HCT116 (cell line): ENCODE measurements at regions not wholly inside any gene's neighbourhood (a gene's known extent, or its start where the extent isn't known, plus 50 kb on each side); places are given as distances from the start of the nearest gene placed in this dataset.

Source experiments
- ATAC-seq: fragments of 200-7000 bp; cut with Tn5 transposase; 2 replicates; pipeline ENCODE4 v1.9.1; 2020; ENCODE audit warnings: mild to moderate bottlenecking, moderate library complexity
- BruUV-seq: library from RNA; stranded (reverse); fragments of 400-500 nt; replicated peaks from 2 replicates; lab custom pipeline; 2021; lab: Mats Ljungman, UMichigan
- CTCF ChIA-PET: fragments of 300-600 bp; sonication (Branson Sonifier 250); formaldehyde crosslinking; loops from one replicate; lab custom pipeline; 2021; ENCODE audit warnings: antibody characterized with exemption; lab: Charles Lee
- POLR2A ChIA-PET: fragments of 300-600, 350-600 bp; sonication (Branson Sonifier 250); formaldehyde crosslinking; loops from one replicate; lab custom pipeline; 2021; ENCODE audit warnings: antibody characterized with exemption; lab: Charles Lee
- RAD21 ChIA-PET, 2 experiments: fragments of 300-600 bp; sonication (Branson Sonifier 250); formaldehyde crosslinking; loops; one replicate each; lab custom pipeline; 2023; ENCODE audit warnings: low total read pairs in 2 of 2; ENCODE audit not compliant: uncharacterized antibody in 2 of 2, unreplicated experiment in 2 of 2, low non-redundant PET in 1 of 2; lab: Charles Lee
- DNase-seq: peaks from one replicate; pipeline ENCODE4 v3.0.0-alpha.2; 2010; ENCODE audit warnings: low read depth, low spot score
- H2AFZ ChIP-seq: fragments of 200-600 bp; shearing (Covaris generic), sonication (generic); 2 replicates; pipeline ENCODE4 v1.6.1; 2017; ENCODE audit warnings: low read depth, mixed run types, mixed read lengths, antibody characterized with exemption, low read length; ENCODE audit not compliant: poor library complexity, severe bottlenecking
- H3K27ac ChIP-seq: 2 replicates; pipeline ENCODE4 v1.5.1; 2012; ENCODE audit warnings: low read depth, low read length
- H3K27me3 ChIP-seq: fragments of 200-600 bp; sonication (generic); 2 replicates; pipeline ENCODE4 v1.6.1; 2016; ENCODE audit warnings: mixed run types, low read length, mixed read lengths; ENCODE audit not compliant: insufficient read depth
- H3K36me3 ChIP-seq, 2 experiments: fragments of 200-500 bp in 1 of 2; fragments of 200-600 bp in 1 of 2; sonication (Bioruptor generic) in 1 of 2; sonication (generic) in 1 of 2; 2 replicates each; pipeline versions ENCODE4 v1.5.1 to v1.6.1; 2014 to 2016; ENCODE audit warnings: low read length in 2 of 2, inconsistent platforms in 1 of 2, mixed read lengths in 1 of 2, mixed run types in 1 of 2; ENCODE audit not compliant: insufficient read depth in 2 of 2, control insufficient read depth in 1 of 2
- H3K4me1 ChIP-seq, 2 experiments: fragments of 200-600 bp in 1 of 2; sonication (generic) in 1 of 2; 2 replicates each; pipeline versions ENCODE4 v1.5.1 to v1.6.1; 2012 to 2017; ENCODE audit warnings: low read length in 2 of 2, inconsistent platforms in 1 of 2, mild to moderate bottlenecking in 1 of 2, mixed read lengths in 1 of 2, mixed run types in 1 of 2, moderate library complexity in 1 of 2; ENCODE audit not compliant: insufficient read depth in 2 of 2, control insufficient read depth in 1 of 2
- H3K4me2 ChIP-seq: fragments of 200-600 bp; sonication (generic); 2 replicates; pipeline ENCODE4 v1.6.1; 2017; ENCODE audit warnings: mixed run types, low read length, mixed read lengths
- H3K4me3 ChIP-seq, 2 experiments: fragments of 200-600 bp in 1 of 2; sonication (generic) in 1 of 2; replicated peaks in 1 of 2; 2 replicates each; pipeline ENCODE4 v1.5.1; 2011 to 2016; ENCODE audit warnings: low read length in 2 of 2, control low read depth in 1 of 2, low read depth in 1 of 2, mild to moderate bottlenecking in 1 of 2, mixed read lengths in 1 of 2, mixed run types in 1 of 2
- H3K79me2 ChIP-seq: fragments of 200-600 bp; sonication (generic); 2 replicates; pipeline ENCODE4 v1.6.1; 2017; ENCODE audit warnings: mild to moderate bottlenecking, mixed run types, low read length, moderate library complexity, mixed read lengths; ENCODE audit not compliant: insufficient read depth
- H3K9ac ChIP-seq: fragments of 200-600 bp; sonication (generic); 2 replicates; pipeline ENCODE4 v1.6.1; 2016; ENCODE audit warnings: low read length, mixed read lengths
- H3K9me2 ChIP-seq: fragments of 200-600 bp; sonication (generic), shearing (Covaris generic); 2 replicates; pipeline ENCODE4 v1.6.1; 2017; ENCODE audit warnings: mixed run types, mild to moderate bottlenecking, moderate library complexity; ENCODE audit not compliant: insufficient read depth
- H3K9me3 ChIP-seq, 2 experiments: fragments of 200-500 bp in 1 of 2; fragments of 200-600 bp in 1 of 2; sonication (Bioruptor generic) in 1 of 2; sonication (generic) in 1 of 2; 2 replicates each; pipeline ENCODE4 v1.6.1; 2014 to 2017; ENCODE audit warnings: low read length in 2 of 2, mixed read lengths in 2 of 2, inconsistent platforms in 1 of 2, low read depth in 1 of 2, mild to moderate bottlenecking in 1 of 2, mixed run types in 1 of 2, moderate library complexity in 1 of 2; ENCODE audit not compliant: control insufficient read depth in 1 of 2, insufficient read depth in 1 of 2
- H4K20me1 ChIP-seq: fragments of 200-600 bp; sonication (generic), shearing (Covaris generic); 2 replicates; pipeline ENCODE4 v1.6.1; 2017; ENCODE audit warnings: mixed run types, mild to moderate bottlenecking, moderate library complexity; ENCODE audit not compliant: insufficient read depth
- CBX3 ChIP-seq: IDR thresholded peaks from 2 replicates; pipeline ENCODE4 v1.6.1; 2012; ENCODE audit warnings: low read depth
- CEBPB ChIP-seq: IDR thresholded peaks from 2 replicates; pipeline ENCODE4 v1.6.1; 2012; ENCODE audit warnings: low read depth
- EGR1 ChIP-seq: IDR thresholded peaks from 2 replicates; pipeline ENCODE4 v1.6.1; 2012; ENCODE audit warnings: low read depth
- ELF1 ChIP-seq: IDR thresholded peaks from 2 replicates; pipeline ENCODE4 v1.6.1; 2012; ENCODE audit warnings: low read depth, borderline replicate concordance
- EZH2 ChIP-seq: fragments of 200-600 bp; sonication (generic); IDR thresholded peaks from 2 replicates; pipeline ENCODE4 v1.6.1; 2017; ENCODE audit warnings: antibody characterized with exemption, mixed run types
- POLR2A ChIP-seq: IDR thresholded peaks from 2 replicates; pipeline ENCODE4 v1.7.0; 2011; ENCODE audit warnings: borderline replicate concordance; ENCODE audit not compliant: insufficient read depth, insufficient read length; ENCODE audit errors: extremely low read depth
- POLR2AphosphoS5 ChIP-seq: IDR thresholded peaks from 2 replicates; pipeline ENCODE4 v1.6.1; 2011; ENCODE audit warnings: mild to moderate bottlenecking, low read depth, low read length, moderate library complexity
- RAD21 ChIP-seq: IDR thresholded peaks from 2 replicates; pipeline ENCODE4 v1.6.1; 2012; ENCODE audit warnings: low read depth, mild to moderate bottlenecking
- SIN3A ChIP-seq: IDR thresholded peaks from 2 replicates; pipeline ENCODE4 v1.6.1; 2012; ENCODE audit warnings: low read depth
- SRF ChIP-seq: IDR thresholded peaks from 2 replicates; pipeline ENCODE4 v1.6.1; 2012; ENCODE audit warnings: low read depth
- TCF7L2 ChIP-seq: IDR thresholded peaks from 2 replicates; pipeline ENCODE4 v1.7.0; 2011; ENCODE audit warnings: borderline replicate concordance, inconsistent platforms; ENCODE audit not compliant: insufficient read depth, insufficient read length; ENCODE audit errors: extremely low read depth
- YY1 ChIP-seq: IDR thresholded peaks from 2 replicates; pipeline ENCODE4 v1.6.1; 2011; ENCODE audit warnings: low read length, low read depth, moderate library complexity, mild to moderate bottlenecking; ENCODE audit not compliant: insufficient replicate concordance; ENCODE audit errors: extremely low read depth
- ZNF274 ChIP-seq: fragments of 200-500 bp; sonication (Bioruptor generic); IDR thresholded peaks from 2 replicates; pipeline ENCODE4 v1.6.1; 2014; ENCODE audit warnings: mild to moderate bottlenecking, low read depth, low read length, inconsistent platforms
- intact Hi-C: fragments of 100-400 bp; cut with micrococcal nuclease; formaldehyde crosslinking; loops from 2 replicates; pipeline ENCODE4 v1.10.0; 2022
- TF ChIP-seq, protein P1 (sequence below): IDR thresholded peaks from 2 replicates; pipeline ENCODE4 v1.6.1; 2012; ENCODE audit warnings: low read depth
- TF ChIP-seq, protein P2 (sequence below): IDR thresholded peaks from 2 replicates; pipeline ENCODE4 v1.6.1; 2012

DNA sequence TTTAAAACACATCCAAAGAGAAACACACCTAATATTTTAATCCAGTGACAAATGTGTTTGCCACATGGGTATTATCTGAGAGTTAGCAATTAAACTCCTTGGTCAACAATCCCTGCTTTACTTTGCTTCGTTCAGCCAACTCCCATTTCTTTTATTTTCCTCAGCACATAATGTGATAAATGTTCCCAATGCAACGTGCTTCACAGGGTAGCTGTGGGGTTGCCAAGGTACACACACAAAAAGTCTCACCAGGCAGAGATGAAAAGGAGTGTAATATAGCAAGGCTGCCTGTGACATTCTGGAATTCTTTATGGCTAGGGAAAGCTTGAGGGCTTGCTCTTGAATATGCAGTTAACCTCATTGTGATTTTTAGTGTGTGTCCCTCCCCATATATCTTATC, 208.0 kb upstream of the DIO2 start:
- Histone ChIP-seq H3K27ac (no peak overlapping the region), H3K4me3 (no peak overlapping the region), H3K4me2 (no peak overlapping the region), H3K9me3 (no peaks in the 10 kb centered on the region), H4K20me1 (no peaks in the 10 kb centered on the region), H2AFZ (no peak overlapping the region), H3K36me3 (no peaks in the 10 kb centered on the region), H3K9me2 (no peaks in the 10 kb centered on the region), H3K27me3 (no peaks in the 10 kb centered on the region), H3K4me1 (no peaks in the 10 kb centered on the region), H3K79me2 (no peaks in the 10 kb centered on the region), H3K9ac (no peak overlapping the region)
- ATAC-seq = no peak
- BruUV-seq = no TSS peak
- ChIA-PET RAD21 (no interaction called here), CTCF (no interaction called here), POLR2A (no interaction called here)
- intact Hi-C loops = no loop called here
- no peak for DNase-seq
- TF ChIP-seq, protein P1, sequence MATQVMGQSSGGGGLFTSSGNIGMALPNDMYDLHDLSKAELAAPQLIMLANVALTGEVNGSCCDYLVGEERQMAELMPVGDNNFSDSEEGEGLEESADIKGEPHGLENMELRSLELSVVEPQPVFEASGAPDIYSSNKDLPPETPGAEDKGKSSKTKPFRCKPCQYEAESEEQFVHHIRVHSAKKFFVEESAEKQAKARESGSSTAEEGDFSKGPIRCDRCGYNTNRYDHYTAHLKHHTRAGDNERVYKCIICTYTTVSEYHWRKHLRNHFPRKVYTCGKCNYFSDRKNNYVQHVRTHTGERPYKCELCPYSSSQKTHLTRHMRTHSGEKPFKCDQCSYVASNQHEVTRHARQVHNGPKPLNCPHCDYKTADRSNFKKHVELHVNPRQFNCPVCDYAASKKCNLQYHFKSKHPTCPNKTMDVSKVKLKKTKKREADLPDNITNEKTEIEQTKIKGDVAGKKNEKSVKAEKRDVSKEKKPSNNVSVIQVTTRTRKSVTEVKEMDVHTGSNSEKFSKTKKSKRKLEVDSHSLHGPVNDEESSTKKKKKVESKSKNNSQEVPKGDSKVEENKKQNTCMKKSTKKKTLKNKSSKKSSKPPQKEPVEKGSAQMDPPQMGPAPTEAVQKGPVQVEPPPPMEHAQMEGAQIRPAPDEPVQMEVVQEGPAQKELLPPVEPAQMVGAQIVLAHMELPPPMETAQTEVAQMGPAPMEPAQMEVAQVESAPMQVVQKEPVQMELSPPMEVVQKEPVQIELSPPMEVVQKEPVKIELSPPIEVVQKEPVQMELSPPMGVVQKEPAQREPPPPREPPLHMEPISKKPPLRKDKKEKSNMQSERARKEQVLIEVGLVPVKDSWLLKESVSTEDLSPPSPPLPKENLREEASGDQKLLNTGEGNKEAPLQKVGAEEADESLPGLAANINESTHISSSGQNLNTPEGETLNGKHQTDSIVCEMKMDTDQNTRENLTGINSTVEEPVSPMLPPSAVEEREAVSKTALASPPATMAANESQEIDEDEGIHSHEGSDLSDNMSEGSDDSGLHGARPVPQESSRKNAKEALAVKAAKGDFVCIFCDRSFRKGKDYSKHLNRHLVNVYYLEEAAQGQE = no peak
- TF ChIP-seq CBX3 (no peak), CEBPB (no peak)
- TF ChIP-seq, all 23 proteins: peak for 0

DNA sequence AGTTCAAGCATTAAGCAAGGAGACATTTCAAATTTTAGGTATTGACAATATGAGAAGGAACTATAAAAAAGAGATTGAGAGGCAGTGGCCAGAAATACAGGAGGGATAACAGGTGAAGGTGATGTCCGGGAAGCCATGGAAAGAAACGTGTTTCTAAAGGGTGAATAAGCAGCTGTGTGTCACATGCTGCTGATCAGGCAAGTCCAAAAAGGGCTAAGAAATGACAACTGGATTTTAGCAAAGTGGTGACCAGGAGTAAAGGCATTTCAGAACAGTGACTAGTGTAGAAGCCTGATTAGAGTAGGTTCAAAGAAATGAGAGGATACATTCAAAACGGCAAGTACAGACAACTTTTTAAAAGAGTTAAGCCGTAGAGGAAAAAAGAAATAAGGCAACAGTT, 204.3 kb upstream of the DIO2 start:
- DNase-seq (no peak), ATAC-seq (no peak)
- Histone ChIP-seq H3K9ac (no peak overlapping the region), H3K27me3 (no peaks in the 10 kb centered on the region), H3K9me2 (no peaks in the 10 kb centered on the region), H4K20me1 (no peaks in the 10 kb centered on the region), H3K79me2 (no peaks in the 10 kb centered on the region), H2AFZ (no peak overlapping the region), H3K36me3 (no peaks in the 10 kb centered on the region), H3K27ac (no peak overlapping the region), H3K4me3 (no peak overlapping the region), H3K9me3 (no peaks in the 10 kb centered on the region), H3K4me1 (no peaks in the 10 kb centered on the region), H3K4me2 (no peak overlapping the region)
- BruUV-seq = no TSS peak
- RAD21 ChIA-PET = no interaction called here
- CTCF ChIA-PET = no interaction called here
- POLR2A ChIA-PET = no interaction called here
- intact Hi-C loops = no loop called here
- TF ChIP-seq EZH2 (no peak), ZNF274 (no peak), SRF (no peak), POLR2AphosphoS5 (no peak), SIN3A (no peak), POLR2A (no peak), YY1 (no peak), EGR1 (no peak), ELF1 (no peak), TCF7L2 (no peak), CEBPB (no peak), RAD21 (no peak)
- TF ChIP-seq, protein P1 = no peak
- TF ChIP-seq, protein P2, sequence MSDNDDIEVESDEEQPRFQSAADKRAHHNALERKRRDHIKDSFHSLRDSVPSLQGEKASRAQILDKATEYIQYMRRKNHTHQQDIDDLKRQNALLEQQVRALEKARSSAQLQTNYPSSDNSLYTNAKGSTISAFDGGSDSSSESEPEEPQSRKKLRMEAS = no peak
